Stimulated activated CD8-positive, alpha-beta memory T cell treated with anti-CD3 and anti-CD28 coated beads, Interleukin-7, amount 100 ng/mL, for 1 hour (primary cell): ENCODE measurements at regions not wholly inside any gene's neighbourhood (a gene's known extent, or its start where the extent isn't known, plus 50 kb on each side); places are given as distances from the start of the nearest gene placed in this dataset.

Source experiments
- DNase-seq, 2 donors: peaks; one replicate each; pipeline ENCODE4 v3.0.0-alpha.2; 2020; ENCODE audit warnings: low read depth in 2 of 2

GRCh38 chr14:49971156-49972130, 78.6 kb downstream of the ARF6 start:
- DNase-seq, result peak in 1 of 2 donors; percentile 23

- no peak for DNase-seq
These were observed 79.3 kb downstream of the ARF6 start for GRCh38 chr14:49972131-49972671.

GRCh38 chr14:49972823-49973222, 79.9 kb downstream of the ARF6 start:
- no peak for DNase-seq

GRCh38 chr14:49975276-49975675, 82.4 kb downstream of the ARF6 start:
- DNase-seq, result no peak

GRCh38 chr14:49975799-49976198, 82.9 kb downstream of the ARF6 start:
- no peak for DNase-seq

GRCh38 chr14:49977126-49977841, 84.4 kb downstream of the ARF6 start:
- no peak for DNase-seq

- no peak for DNase-seq
These were observed 87.1 kb downstream of the ARF6 start for GRCh38 chr14:49980027-49980426.

- no peak for DNase-seq
These were observed 89.2 kb downstream of the ARF6 start for GRCh38 chr14:49982082-49982481.

GRCh38 chr14:49982501-49982951, 89.6 kb downstream of the ARF6 start:
- DNase-seq, result no peak

- no peak for DNase-seq
These were observed 91.5 kb downstream of the ARF6 start for GRCh38 chr14:49984424-49984823.

GRCh38 chr14:49986343-49987014, 93.6 kb downstream of the ARF6 start:
- no peak for DNase-seq

- DNase-seq, result no peak
These were observed 95.5 kb downstream of the ARF6 start for GRCh38 chr14:49988080-49988990.

- no peak for DNase-seq
These were observed 97.1 kb downstream of the ARF6 start for GRCh38 chr14:49989966-49990365.

- no peak for DNase-seq
These were observed 98.6 kb downstream of the ARF6 start for GRCh38 chr14:49991491-49991890.

GRCh38 chr14:49992036-49992435, 99.2 kb downstream of the ARF6 start:
- no peak for DNase-seq

GRCh38 chr14:49992448-49992847, 99.6 kb downstream of the ARF6 start:
- DNase-seq, result no peak

GRCh38 chr14:49992901-49993339, 100.0 kb downstream of the ARF6 start:
- DNase-seq, result no peak

GRCh38 chr14:49993565-49993964, 100.7 kb downstream of the ARF6 start:
- no peak for DNase-seq

GRCh38 chr14:49994951-49995561, 102.2 kb downstream of the ARF6 start:
- no peak for DNase-seq

GRCh38 chr14:49997991-49998390, 105.1 kb downstream of the ARF6 start:
- no peak for DNase-seq
